HG02981 (cell line): ENCODE measurements at regions not wholly inside any gene's neighbourhood (a gene's known extent, or its start where the extent isn't known, plus 50 kb on each side); places are given as distances from the start of the nearest gene placed in this dataset.

ENCODE experiments used
- ATAC-seq: cut with Tn5 transposase; IDR thresholded peaks from one replicate; pipeline ENCODE4 v1.9.1; 2021; ENCODE audit warnings: mild to moderate bottlenecking, moderate library complexity; ENCODE audit not compliant: unreplicated experiment

- ATAC-seq = no peak
These were observed 293.5 kb downstream of the MN1 start for GRCh38 chr22:27507935-27508526.

GRCh38 chr22:27509132-27509920 is 292.2 kb downstream of the MN1 start:
- no peak for ATAC-seq

GRCh38 chr22:27510024-27510423 is 291.5 kb downstream of the MN1 start:
- ATAC-seq = no peak

- no peak for ATAC-seq
These were observed 289.2 kb downstream of the MN1 start for GRCh38 chr22:27512283-27512761.

GRCh38 chr22:27513021-27513420 is 288.5 kb downstream of the MN1 start:
- ATAC-seq = no peak

GRCh38 chr22:27514601-27515523 is 286.7 kb downstream of the MN1 start:
- no peak for ATAC-seq

GRCh38 chr22:27517361-27518155 is 284.0 kb downstream of the MN1 start:
- ATAC-seq = no peak

- ATAC-seq = no peak
These were observed 282.8 kb downstream of the MN1 start for GRCh38 chr22:27518531-27519340.

- no peak for ATAC-seq
These were observed 277.8 kb downstream of the MN1 start for GRCh38 chr22:27523711-27524110.

- ATAC-seq = no peak
These were observed 275.8 kb downstream of the MN1 start for GRCh38 chr22:27525711-27526110.

- no peak for ATAC-seq
These were observed 274.7 kb downstream of the MN1 start for GRCh38 chr22:27526901-27527300.

- no peak for ATAC-seq
These were observed 269.6 kb downstream of the MN1 start for GRCh38 chr22:27531782-27532530.

GRCh38 chr22:27533105-27533745 is 268.3 kb downstream of the MN1 start:
- no peak for ATAC-seq

GRCh38 chr22:27534720-27535125 is 266.8 kb downstream of the MN1 start:
- no peak for ATAC-seq

- no peak for ATAC-seq
These were observed 266.1 kb downstream of the MN1 start for GRCh38 chr22:27535452-27535851.

- ATAC-seq = no peak
These were observed 264.1 kb downstream of the MN1 start for GRCh38 chr22:27537501-27537900.

- no peak for ATAC-seq
These were observed 262.9 kb downstream of the MN1 start for GRCh38 chr22:27538666-27539065.

GRCh38 chr22:27540247-27540646 is 261.3 kb downstream of the MN1 start:
- ATAC-seq = no peak
